WTC11 (cell line): ENCODE measurements at regions not wholly inside any gene's neighbourhood (a gene's known extent, or its start where the extent isn't known, plus 50 kb on each side); places are given as distances from the start of the nearest gene placed in this dataset.

ENCODE experiments used
- AFF4 ChIP-seq: sonication (generic); formaldehyde crosslinking; IDR thresholded peaks from 2 replicates; pipeline ENCODE4 v1.8.1; 2023; ENCODE audit warnings: mild to moderate bottlenecking, missing genetic modification reagents, borderline replicate concordance
- AR ChIP-seq: fragments of 250-450 bp; sonication (Bioruptor Pico); IDR thresholded peaks from 2 replicates; pipeline ENCODE4 v1.9.0; 2021; ENCODE audit warnings: mild to moderate bottlenecking
- ATF1 ChIP-seq: sonication (generic); formaldehyde crosslinking; IDR thresholded peaks from 2 replicates; pipeline ENCODE4 v1.8.1; 2023; ENCODE audit warnings: mild to moderate bottlenecking, moderate library complexity, missing genetic modification reagents
- E2F4 ChIP-seq: sonication (generic); formaldehyde crosslinking; IDR thresholded peaks from 2 replicates; pipeline ENCODE4 v1.8.1; 2022; ENCODE audit warnings: low read depth, mild to moderate bottlenecking, moderate library complexity, missing genetic modification reagents, borderline replicate concordance
- E2F5 ChIP-seq: sonication (generic); formaldehyde crosslinking; IDR thresholded peaks from 2 replicates; pipeline ENCODE4 v1.8.1; 2022; ENCODE audit warnings: mild to moderate bottlenecking, moderate library complexity, missing genetic modification reagents
- MYBL2 ChIP-seq: sonication (generic); formaldehyde crosslinking; IDR thresholded peaks from 2 replicates; pipeline ENCODE4 v1.8.1; 2023; ENCODE audit warnings: mild to moderate bottlenecking, moderate library complexity, missing genetic modification reagents
- NFE2L1 ChIP-seq: sonication (generic); formaldehyde crosslinking; IDR thresholded peaks from 2 replicates; pipeline ENCODE4 v1.8.1; 2023; ENCODE audit warnings: missing genetic modification reagents
- PRDM15 ChIP-seq: sonication (generic); formaldehyde crosslinking; IDR thresholded peaks from 2 replicates; pipeline ENCODE4 v1.8.0; 2022; ENCODE audit warnings: missing genetic modification reagents
- PREB ChIP-seq: sonication (generic); formaldehyde crosslinking; IDR thresholded peaks from 2 replicates; pipeline ENCODE4 v1.8.1; 2022; ENCODE audit warnings: mild to moderate bottlenecking, missing genetic modification reagents, moderate library complexity, borderline replicate concordance
- RELA ChIP-seq: sonication (generic); formaldehyde crosslinking; IDR thresholded peaks from 2 replicates; pipeline ENCODE4 v1.8.1; 2022; ENCODE audit warnings: missing genetic modification reagents, mild to moderate bottlenecking, borderline replicate concordance
- SMAD4 ChIP-seq: sonication (generic); formaldehyde crosslinking; IDR thresholded peaks from 2 replicates; pipeline ENCODE4 v1.8.0; 2022; ENCODE audit warnings: mild to moderate bottlenecking, missing genetic modification reagents
- ZBTB43 ChIP-seq: sonication (generic); formaldehyde crosslinking; IDR thresholded peaks from 2 replicates; pipeline ENCODE4 v1.8.1; 2023; ENCODE audit warnings: mild to moderate bottlenecking, missing genetic modification reagents
- ZNF512 ChIP-seq: sonication (generic); formaldehyde crosslinking; IDR thresholded peaks from 2 replicates; pipeline ENCODE4 v1.8.1; 2022; ENCODE audit warnings: missing genetic modification reagents, borderline replicate concordance

GRCh38 chr3:117052395-117052794 lies 342.8 kb downstream of the TUSC7 start (continued):
- TF ChIP-seq MYBL2 (CRISPR knock-in tag) (no peak), SMAD4 (CRISPR knock-in tag) (no peak), PRDM15 (CRISPR knock-in tag) (no peak), E2F5 (no peak), ATF1 (no peak), AFF4 (CRISPR knock-in tag) (no peak), PREB (CRISPR knock-in tag) (no peak), ZNF512 (CRISPR knock-in tag) (no peak), AR (CRISPR knock-in tag) (no peak), RELA (CRISPR knock-in tag) (no peak), ZBTB43 (CRISPR knock-in tag) (no peak), E2F4 (no peak), NFE2L1 (CRISPR knock-in tag) (no peak)
